HCT116 (cell line): ENCODE measurements at regions not wholly inside any gene's neighbourhood (a gene's known extent, or its start where the extent isn't known, plus 50 kb on each side); places are given as distances from the start of the nearest gene placed in this dataset.

Experiments used
- ATAC-seq: fragments of 200-7000 bp; cut with Tn5 transposase; 2 replicates; pipeline ENCODE4 v1.9.1; 2020; ENCODE audit warnings: mild to moderate bottlenecking, moderate library complexity
- BruUV-seq: library from RNA; stranded (reverse); fragments of 400-500 nt; replicated peaks from 2 replicates; lab custom pipeline; 2021; lab: Mats Ljungman, UMichigan
- CTCF ChIA-PET: fragments of 300-600 bp; sonication (Branson Sonifier 250); formaldehyde crosslinking; loops from one replicate; lab custom pipeline; 2021; ENCODE audit warnings: antibody characterized with exemption; lab: Charles Lee
- POLR2A ChIA-PET: fragments of 300-600, 350-600 bp; sonication (Branson Sonifier 250); formaldehyde crosslinking; loops from one replicate; lab custom pipeline; 2021; ENCODE audit warnings: antibody characterized with exemption; lab: Charles Lee
- RAD21 ChIA-PET, 2 experiments: fragments of 300-600 bp; sonication (Branson Sonifier 250); formaldehyde crosslinking; loops; one replicate each; lab custom pipeline; 2023; ENCODE audit warnings: low total read pairs in 2 of 2; ENCODE audit not compliant: uncharacterized antibody in 2 of 2, unreplicated experiment in 2 of 2, low non-redundant PET in 1 of 2; lab: Charles Lee
- DNase-seq: peaks from one replicate; pipeline ENCODE4 v3.0.0-alpha.2; 2010; ENCODE audit warnings: low read depth, low spot score
- H2AFZ ChIP-seq: fragments of 200-600 bp; shearing (Covaris generic), sonication (generic); 2 replicates; pipeline ENCODE4 v1.6.1; 2017; ENCODE audit warnings: low read depth, mixed run types, mixed read lengths, antibody characterized with exemption, low read length; ENCODE audit not compliant: poor library complexity, severe bottlenecking
- H3K27ac ChIP-seq: 2 replicates; pipeline ENCODE4 v1.5.1; 2012; ENCODE audit warnings: low read depth, low read length
- H3K27me3 ChIP-seq: fragments of 200-600 bp; sonication (generic); 2 replicates; pipeline ENCODE4 v1.6.1; 2016; ENCODE audit warnings: mixed run types, low read length, mixed read lengths; ENCODE audit not compliant: insufficient read depth
- H3K36me3 ChIP-seq, 2 experiments: fragments of 200-500 bp in 1 of 2; fragments of 200-600 bp in 1 of 2; sonication (Bioruptor generic) in 1 of 2; sonication (generic) in 1 of 2; 2 replicates each; pipeline versions ENCODE4 v1.5.1 to v1.6.1; 2014 to 2016; ENCODE audit warnings: low read length in 2 of 2, inconsistent platforms in 1 of 2, mixed read lengths in 1 of 2, mixed run types in 1 of 2; ENCODE audit not compliant: insufficient read depth in 2 of 2, control insufficient read depth in 1 of 2
- H3K4me1 ChIP-seq, 2 experiments: fragments of 200-600 bp in 1 of 2; sonication (generic) in 1 of 2; 2 replicates each; pipeline versions ENCODE4 v1.5.1 to v1.6.1; 2012 to 2017; ENCODE audit warnings: low read length in 2 of 2, inconsistent platforms in 1 of 2, mild to moderate bottlenecking in 1 of 2, mixed read lengths in 1 of 2, mixed run types in 1 of 2, moderate library complexity in 1 of 2; ENCODE audit not compliant: insufficient read depth in 2 of 2, control insufficient read depth in 1 of 2
- H3K4me2 ChIP-seq: fragments of 200-600 bp; sonication (generic); 2 replicates; pipeline ENCODE4 v1.6.1; 2017; ENCODE audit warnings: mixed run types, low read length, mixed read lengths
- H3K4me3 ChIP-seq, 2 experiments: fragments of 200-600 bp in 1 of 2; sonication (generic) in 1 of 2; replicated peaks in 1 of 2; 2 replicates each; pipeline ENCODE4 v1.5.1; 2011 to 2016; ENCODE audit warnings: low read length in 2 of 2, control low read depth in 1 of 2, low read depth in 1 of 2, mild to moderate bottlenecking in 1 of 2, mixed read lengths in 1 of 2, mixed run types in 1 of 2
- H3K79me2 ChIP-seq: fragments of 200-600 bp; sonication (generic); 2 replicates; pipeline ENCODE4 v1.6.1; 2017; ENCODE audit warnings: mild to moderate bottlenecking, mixed run types, low read length, moderate library complexity, mixed read lengths; ENCODE audit not compliant: insufficient read depth
- H3K9ac ChIP-seq: fragments of 200-600 bp; sonication (generic); 2 replicates; pipeline ENCODE4 v1.6.1; 2016; ENCODE audit warnings: low read length, mixed read lengths
- H3K9me2 ChIP-seq: fragments of 200-600 bp; sonication (generic), shearing (Covaris generic); 2 replicates; pipeline ENCODE4 v1.6.1; 2017; ENCODE audit warnings: mixed run types, mild to moderate bottlenecking, moderate library complexity; ENCODE audit not compliant: insufficient read depth
- H3K9me3 ChIP-seq, 2 experiments: fragments of 200-500 bp in 1 of 2; fragments of 200-600 bp in 1 of 2; sonication (Bioruptor generic) in 1 of 2; sonication (generic) in 1 of 2; 2 replicates each; pipeline ENCODE4 v1.6.1; 2014 to 2017; ENCODE audit warnings: low read length in 2 of 2, mixed read lengths in 2 of 2, inconsistent platforms in 1 of 2, low read depth in 1 of 2, mild to moderate bottlenecking in 1 of 2, mixed run types in 1 of 2, moderate library complexity in 1 of 2; ENCODE audit not compliant: control insufficient read depth in 1 of 2, insufficient read depth in 1 of 2
- H4K20me1 ChIP-seq: fragments of 200-600 bp; sonication (generic), shearing (Covaris generic); 2 replicates; pipeline ENCODE4 v1.6.1; 2017; ENCODE audit warnings: mixed run types, mild to moderate bottlenecking, moderate library complexity; ENCODE audit not compliant: insufficient read depth
- CEBPB ChIP-seq: IDR thresholded peaks from 2 replicates; pipeline ENCODE4 v1.6.1; 2012; ENCODE audit warnings: low read depth
- EZH2 ChIP-seq: fragments of 200-600 bp; sonication (generic); IDR thresholded peaks from 2 replicates; pipeline ENCODE4 v1.6.1; 2017; ENCODE audit warnings: antibody characterized with exemption, mixed run types
- EZH2phosphoT487 ChIP-seq: fragments of 200-600 bp; IDR thresholded peaks from 2 replicates; pipeline ENCODE4 v1.6.1; 2018; ENCODE audit warnings: antibody characterized with exemption, borderline replicate concordance
- MAX ChIP-seq: IDR thresholded peaks from 2 replicates; pipeline ENCODE4 v1.6.1; 2012
- POLR2AphosphoS5 ChIP-seq: IDR thresholded peaks from 2 replicates; pipeline ENCODE4 v1.6.1; 2011; ENCODE audit warnings: mild to moderate bottlenecking, low read depth, low read length, moderate library complexity
- REST ChIP-seq: IDR thresholded peaks from 2 replicates; pipeline ENCODE4 v1.6.1; 2012; ENCODE audit warnings: low read depth
- SRF ChIP-seq: IDR thresholded peaks from 2 replicates; pipeline ENCODE4 v1.6.1; 2012; ENCODE audit warnings: low read depth
- TCF7L2 ChIP-seq: IDR thresholded peaks from 2 replicates; pipeline ENCODE4 v1.7.0; 2011; ENCODE audit warnings: borderline replicate concordance, inconsistent platforms; ENCODE audit not compliant: insufficient read depth, insufficient read length; ENCODE audit errors: extremely low read depth
- intact Hi-C: fragments of 100-400 bp; cut with micrococcal nuclease; formaldehyde crosslinking; loops from 2 replicates; pipeline ENCODE4 v1.10.0; 2022

DNA sequence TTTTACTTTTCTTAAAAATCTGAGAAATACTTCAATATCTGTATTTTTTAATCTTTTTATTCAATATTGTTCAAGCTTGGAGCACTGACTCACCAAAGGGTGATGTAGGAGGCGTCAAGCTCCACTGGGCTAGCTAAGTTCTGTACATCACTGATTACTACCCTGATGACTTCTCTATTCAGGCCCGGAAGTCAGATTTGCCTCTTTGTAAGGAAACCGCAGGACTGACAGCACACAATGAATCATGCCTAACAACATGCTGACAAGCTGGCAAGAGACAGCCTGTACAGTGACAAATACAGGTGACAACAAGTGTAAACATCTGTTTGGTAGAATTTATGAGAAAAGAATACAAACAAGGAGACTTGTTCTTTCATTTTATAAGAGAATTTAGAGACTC, 627.9 kb upstream of the RORB start:
- intact Hi-C loops, result no loop called here

More for the DNA sequence above, 627.9 kb upstream of the RORB start:
- H3K9me3 ChIP-seq, result no peaks in the 10 kb centered on the region
- no peaks in the 10 kb centered on the region for H3K27me3 ChIP-seq
- no peak overlapping the region for H3K4me2 ChIP-seq
- no peak overlapping the region for H3K27ac ChIP-seq
- no peak overlapping the region for H2AFZ ChIP-seq
- TF ChIP-seq TCF7L2, result no peak
- TF ChIP-seq SRF, result no peak
- TF ChIP-seq POLR2AphosphoS5, result no peak
- TF ChIP-seq REST, result no peak
- TF ChIP-seq EZH2phosphoT487, result no peak
- TF ChIP-seq EZH2, result no peak
- no peak for TF ChIP-seq CEBPB
- TF ChIP-seq MAX, result no peak
- no TSS peak for BruUV-seq
- no peaks in the 10 kb centered on the region for H3K9me2 ChIP-seq
- H3K4me3 ChIP-seq, result no peak overlapping the region
- RAD21 ChIA-PET, result no interaction called here
- H3K9ac ChIP-seq, result no peak overlapping the region
- ATAC-seq (no peak), DNase-seq (no peak)
- H3K36me3 ChIP-seq, result no peaks in the 10 kb centered on the region
- POLR2A ChIA-PET, result no interaction called here
- H4K20me1 ChIP-seq, result no peaks in the 10 kb centered on the region
- CTCF ChIA-PET, result no interaction called here
- H3K4me1 ChIP-seq, result no peaks in the 10 kb centered on the region
- no peaks in the 10 kb centered on the region for H3K79me2 ChIP-seq
